Smooth muscle cell (in vitro differentiated cells): ENCODE measurements at regions not wholly inside any gene's neighbourhood (a gene's known extent, or its start where the extent isn't known, plus 50 kb on each side); places are given as distances from the start of the nearest gene placed in this dataset.
A peak's percentile ranks its signal among the peaks of the same experiment; 100 is the strongest.

Source experiments
- DNase-seq: peaks from one replicate; lab custom pipeline; 2025; ENCODE audit not compliant: unreplicated experiment; lab: John Stamatoyannopoulos, UW
- H2AFZ ChIP-seq: fragments of 200-600 bp; sonication (generic); 2 replicates; pipeline ENCODE4 v1.6.0; 2016; ENCODE audit warnings: antibody characterized with exemption, low read depth, mild to moderate bottlenecking
- H3F3A ChIP-seq: fragments of 200-600 bp; sonication (generic); 2 replicates; pipeline ENCODE4 v1.6.0; 2017; ENCODE audit warnings: antibody characterized with exemption, low read depth
- H3K27ac ChIP-seq: fragments of 200-600 bp; sonication (generic); 2 replicates; pipeline ENCODE4 v1.5.1; 2016; ENCODE audit warnings: low read depth, mild to moderate bottlenecking
- H3K27me3 ChIP-seq: fragments of 200-600 bp; sonication (generic); 2 replicates; pipeline ENCODE4 v1.6.1; 2016; ENCODE audit warnings: low read depth, mild to moderate bottlenecking
- H3K36me3 ChIP-seq: fragments of 200-600 bp; sonication (generic); 2 replicates; pipeline ENCODE4 v1.5.1; 2016; ENCODE audit warnings: low read depth
- H3K4me1 ChIP-seq: fragments of 200-600 bp; sonication (generic); 2 replicates; pipeline ENCODE4 v1.5.1; 2016; ENCODE audit warnings: low read depth
- H3K4me2 ChIP-seq: fragments of 200-600 bp; sonication (generic); 2 replicates; pipeline ENCODE4 v1.6.0; 2016; ENCODE audit warnings: mild to moderate bottlenecking
- H3K4me3 ChIP-seq: fragments of 200-600 bp; sonication (generic); 2 replicates; pipeline ENCODE4 v1.5.1; 2016; ENCODE audit warnings: mild to moderate bottlenecking
- H3K79me2 ChIP-seq: fragments of 200-600 bp; sonication (generic); 2 replicates; pipeline ENCODE4 v1.6.0; 2016; ENCODE audit warnings: low read depth, mild to moderate bottlenecking
- H3K9ac ChIP-seq: fragments of 200-600 bp; sonication (generic); 2 replicates; pipeline ENCODE4 v1.6.0; 2016; ENCODE audit warnings: low read depth
- H3K9me3 ChIP-seq: fragments of 200-600 bp; sonication (generic); replicated peaks from 2 replicates; pipeline ENCODE4 v1.5.1; 2016; ENCODE audit warnings: low read depth
- H4K20me1 ChIP-seq: fragments of 200-600 bp; sonication (generic); 2 replicates; pipeline ENCODE4 v1.6.0; 2016; ENCODE audit warnings: low read depth
- WGBS: methylation state at CpG from one replicate; pipeline ENCODE4 v1.1.7; 2016; ENCODE audit warnings: low lambda C conversion rate; 5-methylcytosine and 5-hydroxymethylcytosine counted together
- TF ChIP-seq, protein P1 (sequence below): fragments of 200-600 bp; sonication (generic); IDR thresholded peaks from 2 replicates; pipeline ENCODE4 v1.5.1; 2017; ENCODE audit warnings: borderline replicate concordance, mild to moderate bottlenecking, antibody characterized with exemption; ENCODE audit not compliant: insufficient read depth, poor library complexity, severe bottlenecking

GRCh38 chr3:177599837-177600236 lies 402.6 kb upstream of the TBL1XR1 start:
- Histone ChIP-seq H4K20me1 (no peaks in the 10 kb centered on the region), H3K4me2 (no peak overlapping the region), H3K9ac (no peak overlapping the region), H3K36me3 (no peaks in the 10 kb centered on the region), H3K9me3 (no peaks in the 10 kb centered on the region), H3K27me3 (no peaks in the 10 kb centered on the region), H3K27ac (no peak overlapping the region), H3K79me2 (no peaks in the 10 kb centered on the region), H3K4me3 (no peak overlapping the region), H2AFZ (no peak overlapping the region), H3K4me1 (peaks cover 16% of the 10 kb centered on the region), H3F3A (no peaks in the 10 kb centered on the region)
- TF ChIP-seq, protein P1, sequence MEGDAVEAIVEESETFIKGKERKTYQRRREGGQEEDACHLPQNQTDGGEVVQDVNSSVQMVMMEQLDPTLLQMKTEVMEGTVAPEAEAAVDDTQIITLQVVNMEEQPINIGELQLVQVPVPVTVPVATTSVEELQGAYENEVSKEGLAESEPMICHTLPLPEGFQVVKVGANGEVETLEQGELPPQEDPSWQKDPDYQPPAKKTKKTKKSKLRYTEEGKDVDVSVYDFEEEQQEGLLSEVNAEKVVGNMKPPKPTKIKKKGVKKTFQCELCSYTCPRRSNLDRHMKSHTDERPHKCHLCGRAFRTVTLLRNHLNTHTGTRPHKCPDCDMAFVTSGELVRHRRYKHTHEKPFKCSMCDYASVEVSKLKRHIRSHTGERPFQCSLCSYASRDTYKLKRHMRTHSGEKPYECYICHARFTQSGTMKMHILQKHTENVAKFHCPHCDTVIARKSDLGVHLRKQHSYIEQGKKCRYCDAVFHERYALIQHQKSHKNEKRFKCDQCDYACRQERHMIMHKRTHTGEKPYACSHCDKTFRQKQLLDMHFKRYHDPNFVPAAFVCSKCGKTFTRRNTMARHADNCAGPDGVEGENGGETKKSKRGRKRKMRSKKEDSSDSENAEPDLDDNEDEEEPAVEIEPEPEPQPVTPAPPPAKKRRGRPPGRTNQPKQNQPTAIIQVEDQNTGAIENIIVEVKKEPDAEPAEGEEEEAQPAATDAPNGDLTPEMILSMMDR: no peak
- 95% methylated on average over 4 of the region's 4 CpGs for WGBS
- no peak for DNase-seq

GRCh38 chr3:177600411-177600810 lies 403.1 kb upstream of the TBL1XR1 start:
- TF ChIP-seq, protein P1: no peak
- Histone ChIP-seq H3K27me3 (no peaks in the 10 kb centered on the region), H3K9me3 (no peaks in the 10 kb centered on the region), H3K79me2 (no peaks in the 10 kb centered on the region), H3F3A (no peaks in the 10 kb centered on the region), H3K36me3 (no peaks in the 10 kb centered on the region), H2AFZ (no peak overlapping the region), H3K9ac (no peak overlapping the region), H3K4me3 (no peak overlapping the region), H3K27ac (no peak overlapping the region), H4K20me1 (no peaks in the 10 kb centered on the region), H3K4me2 (no peak overlapping the region), H3K4me1 (peaks cover 16% of the 10 kb centered on the region)
- WGBS: 96% methylated on average over 2 of the region's 2 CpGs
- DNase-seq: no peak

DNA sequence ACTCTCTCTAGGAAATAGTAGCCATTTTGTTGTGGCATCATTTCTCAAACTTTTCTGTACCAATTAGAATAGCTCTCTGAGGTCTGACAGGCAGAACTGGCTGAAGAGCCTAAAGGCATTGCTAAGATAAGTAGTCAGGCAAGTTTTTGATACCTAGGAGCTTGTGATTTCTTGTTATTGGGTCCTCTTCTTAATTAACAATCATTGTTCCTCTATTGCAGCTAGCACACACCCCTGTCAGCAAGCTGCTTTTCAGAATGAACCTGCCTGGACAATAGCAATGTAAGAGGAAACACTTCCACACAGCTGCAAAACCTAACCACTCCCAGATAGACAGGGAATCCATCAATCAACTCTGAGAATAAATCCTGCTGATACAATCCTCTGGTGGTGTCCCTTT lies 403.9 kb upstream of the TBL1XR1 start:
- Histone ChIP-seq H3K4me1 (peaks cover 16% of the 10 kb centered on the region), H3K79me2 (no peaks in the 10 kb centered on the region), H3K4me2 (no peak overlapping the region), H3F3A (no peaks in the 10 kb centered on the region), H3K36me3 (no peaks in the 10 kb centered on the region), H3K4me3 (no peak overlapping the region), H3K27me3 (no peaks in the 10 kb centered on the region), H3K9me3 (no peaks in the 10 kb centered on the region), H2AFZ (no peak overlapping the region), H4K20me1 (no peaks in the 10 kb centered on the region), H3K9ac (no peak overlapping the region), H3K27ac (no peak overlapping the region)
- TF ChIP-seq, protein P1: no peak
- DNase-seq: no peak

DNA sequence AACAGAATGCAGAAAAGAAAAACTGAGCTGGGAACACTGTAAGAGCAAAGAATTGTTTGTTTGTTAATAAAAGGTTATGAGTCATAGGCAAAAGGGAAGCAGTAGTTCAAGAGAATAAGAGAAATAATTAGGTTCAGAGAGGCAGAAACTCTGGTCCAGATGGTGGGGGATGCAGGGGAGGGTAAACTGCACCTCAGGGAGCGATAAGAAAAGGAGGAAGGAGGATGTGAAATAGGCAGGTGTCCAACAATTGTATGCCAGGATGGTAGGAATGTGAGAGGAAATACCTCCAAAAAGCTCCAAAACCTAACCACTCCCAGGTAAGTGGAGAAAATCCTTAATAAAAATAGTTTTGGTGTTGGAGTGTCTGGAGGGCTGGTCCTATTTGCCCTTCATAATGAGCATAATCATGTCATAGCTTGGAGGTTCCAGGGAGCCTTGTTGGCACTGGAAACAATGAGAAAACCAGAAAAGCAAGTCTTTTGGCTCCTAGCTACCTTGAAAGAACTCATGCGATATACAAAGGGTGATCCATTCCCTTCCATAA lies 405.4 kb upstream of the TBL1XR1 start:
- no peak overlapping the region for H2AFZ ChIP-seq
- H3K9ac ChIP-seq: no peak overlapping the region
- DNase-seq: no peak
- WGBS: 83% methylated on average over 2 of the region's 2 CpGs
- H3K79me2 ChIP-seq: no peaks in the 10 kb centered on the region
- no peaks in the 10 kb centered on the region for H3K9me3 ChIP-seq
- H3K27me3 ChIP-seq: no peaks in the 10 kb centered on the region
- no peaks in the 10 kb centered on the region for H3K36me3 ChIP-seq
- peaks cover 12% of the 10 kb centered on the region for H3K4me1 ChIP-seq
- TF ChIP-seq, protein P1: no peak
- no peak overlapping the region for H3K4me2 ChIP-seq
- no peaks in the 10 kb centered on the region for H4K20me1 ChIP-seq
- H3K4me3 ChIP-seq: no peak overlapping the region
- peak overlapping the region; percentile 51 for H3K27ac ChIP-seq
- H3F3A ChIP-seq: no peaks in the 10 kb centered on the region
